ENCODE measurements at regions not wholly inside any gene's neighbourhood (a gene's known extent, or its start where the extent isn't known, plus 50 kb on each side); places are given as distances from the start of the nearest gene placed in this dataset.

GRCh38 chr15:46297766-46298165, 662.9 kb downstream of the SQOR start:
- Histone ChIP-seq H3K36me3 (replicated peaks in 1 of 2; ENCODE audit: control insufficient read depth in 1 of 2, insufficient read depth in 2 of 2, low read length in 2 of 2) (no peaks in the 10 kb centered on the region), H3K9me3 (ENCODE audit: low read length) (peaks cover 7% of the 10 kb centered on the region; the same call in 1 of the 2 replicates), H3K4me1 (ENCODE audit: insufficient read depth, low read length) (no peaks in the 10 kb centered on the region), H2AFZ (ENCODE audit: low read length) (no peak overlapping the region), H4K20me1 (ENCODE audit: insufficient read depth, low read length) (no peaks in the 10 kb centered on the region), H3K9ac (ENCODE audit: insufficient read depth, low read depth, low read length) (no peak overlapping the region), H3K4me2 (ENCODE audit: low read depth, low read length) (no peak overlapping the region), H3K4me3 (replicated peaks in 1 of 3; ENCODE audit: insufficient read depth in 1 of 3, low read depth in 2 of 3, low read length in 3 of 3) (no peak overlapping the region), H3K27ac (ENCODE audit: extremely low read length, insufficient read depth, low read length) (no peak overlapping the region), H3K79me2 (ENCODE audit: insufficient read depth, low read length) (no peaks in the 10 kb centered on the region), H3K27me3 (ENCODE audit: control insufficient read depth in 1 of 2, insufficient read depth in 2 of 2, low read length in 2 of 2) (no peaks in the 10 kb centered on the region)
- TF ChIP-seq MIER3 (CRISPR knock-in tag; IDR thresholded peaks at IDR 0.05; ENCODE audit: borderline replicate concordance): no peak
- no peak for TF ChIP-seq TBX3 (IDR thresholded peaks at IDR 0.05; ENCODE audit: borderline replicate concordance)
- no peak for TF ChIP-seq ASH2L (IDR thresholded peaks at IDR 0.05; ENCODE audit: insufficient read length, low read depth, low read length)
- no peak for TF ChIP-seq ZSCAN22 (CRISPR knock-in tag; IDR thresholded peaks at IDR 0.05)
- TF ChIP-seq RXRB (CRISPR knock-in tag; IDR thresholded peaks at IDR 0.05; ENCODE audit: borderline replicate concordance): no peak
- no peak for TF ChIP-seq ZNF782 (CRISPR knock-in tag; IDR thresholded peaks at IDR 0.05; ENCODE audit: borderline replicate concordance)
- TF ChIP-seq ZFP90 (CRISPR knock-in tag; IDR thresholded peaks at IDR 0.05; ENCODE audit: borderline replicate concordance): no peak
- TF ChIP-seq REST (IDR thresholded peaks at IDR 0.05; ENCODE audit: borderline replicate concordance in 1 of 2, low read depth in 1 of 2, low read length in 2 of 2): no peak
- TF ChIP-seq ZNF598 (CRISPR knock-in tag; IDR thresholded peaks at IDR 0.05; ENCODE audit: borderline replicate concordance): no peak
- ATAC-seq (no peak), FAIRE-seq (no peak), DNase-seq (ENCODE audit: low spot score) (no peak)
- no TSS peak for BruUV-seq (replicated peaks)
- in situ Hi-C loops (cut with HindIII; ENCODE audit: extremely low pct_ligation_motif_present, low pct_unique_long_range_greater_than_20kb): no loop called here
- CTCF ChIA-PET (ENCODE audit: low intra/inter-chr PET ratio, low total read pairs): no interaction called here
- intact Hi-C loops (cut with micrococcal nuclease; ENCODE audit: unreplicated experiment): no loop called here
- POLR2A ChIA-PET: no interaction called here
- WGBS (ENCODE audit: low lambda C conversion rate): 2% methylated on average over 3 of the region's 3 CpGs
